Panc1 (cell line): ENCODE measurements at regions not wholly inside any gene's neighbourhood (a gene's known extent, or its start where the extent isn't known, plus 50 kb on each side); places are given as distances from the start of the nearest gene placed in this dataset.

ENCODE experiments used
- POLR2AphosphoS5 ChIP-seq: IDR thresholded peaks from 2 replicates; pipeline ENCODE4 v1.6.1; 2012; ENCODE audit warnings: mild to moderate bottlenecking, low read depth, low read length, moderate library complexity
- TF ChIP-seq, protein P1 (sequence below), 2 experiments: IDR thresholded peaks; 2 replicates each; pipeline ENCODE4 v1.6.1; 2011 to 2012; ENCODE audit warnings: low read depth in 2 of 2, control low read depth in 1 of 2, low read length in 1 of 2, mild to moderate bottlenecking in 1 of 2, moderate library complexity in 1 of 2; ENCODE audit not compliant: insufficient read depth in 1 of 2

- TF ChIP-seq, protein P1, sequence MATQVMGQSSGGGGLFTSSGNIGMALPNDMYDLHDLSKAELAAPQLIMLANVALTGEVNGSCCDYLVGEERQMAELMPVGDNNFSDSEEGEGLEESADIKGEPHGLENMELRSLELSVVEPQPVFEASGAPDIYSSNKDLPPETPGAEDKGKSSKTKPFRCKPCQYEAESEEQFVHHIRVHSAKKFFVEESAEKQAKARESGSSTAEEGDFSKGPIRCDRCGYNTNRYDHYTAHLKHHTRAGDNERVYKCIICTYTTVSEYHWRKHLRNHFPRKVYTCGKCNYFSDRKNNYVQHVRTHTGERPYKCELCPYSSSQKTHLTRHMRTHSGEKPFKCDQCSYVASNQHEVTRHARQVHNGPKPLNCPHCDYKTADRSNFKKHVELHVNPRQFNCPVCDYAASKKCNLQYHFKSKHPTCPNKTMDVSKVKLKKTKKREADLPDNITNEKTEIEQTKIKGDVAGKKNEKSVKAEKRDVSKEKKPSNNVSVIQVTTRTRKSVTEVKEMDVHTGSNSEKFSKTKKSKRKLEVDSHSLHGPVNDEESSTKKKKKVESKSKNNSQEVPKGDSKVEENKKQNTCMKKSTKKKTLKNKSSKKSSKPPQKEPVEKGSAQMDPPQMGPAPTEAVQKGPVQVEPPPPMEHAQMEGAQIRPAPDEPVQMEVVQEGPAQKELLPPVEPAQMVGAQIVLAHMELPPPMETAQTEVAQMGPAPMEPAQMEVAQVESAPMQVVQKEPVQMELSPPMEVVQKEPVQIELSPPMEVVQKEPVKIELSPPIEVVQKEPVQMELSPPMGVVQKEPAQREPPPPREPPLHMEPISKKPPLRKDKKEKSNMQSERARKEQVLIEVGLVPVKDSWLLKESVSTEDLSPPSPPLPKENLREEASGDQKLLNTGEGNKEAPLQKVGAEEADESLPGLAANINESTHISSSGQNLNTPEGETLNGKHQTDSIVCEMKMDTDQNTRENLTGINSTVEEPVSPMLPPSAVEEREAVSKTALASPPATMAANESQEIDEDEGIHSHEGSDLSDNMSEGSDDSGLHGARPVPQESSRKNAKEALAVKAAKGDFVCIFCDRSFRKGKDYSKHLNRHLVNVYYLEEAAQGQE (IDR thresholded peaks at IDR 0.05; ENCODE audit: insufficient read depth in 1 of 2, low read depth in 2 of 2, low read length in 1 of 2): no peak
- TF ChIP-seq POLR2AphosphoS5: no peak
Observed at GRCh38 chr7:17060051-17060450, 178.3 kb upstream of the AGR3 start.
